Peyer's patch (tissue), 4 donors: ENCODE measurements at regions not wholly inside any gene's neighbourhood (a gene's known extent, or its start where the extent isn't known, plus 50 kb on each side); places are given as distances from the start of the nearest gene placed in this dataset.

Experiments used
- CTCF ChIP-seq, 6 experiments: fragments of 450-650 bp in 4 of 6; fragments of 200-600 bp in 2 of 6; sonication (generic) in 1 of 6; IDR thresholded peaks; one replicate each; pipeline ENCODE4 v1.5.1; 2017 to 2019; ENCODE audit warnings: antibody characterized with exemption in 6 of 6, mild to moderate bottlenecking in 3 of 6, moderate library complexity in 1 of 6
- POLR2A ChIP-seq, 2 donors: fragments of 450-650 bp; IDR thresholded peaks; one replicate each; pipeline ENCODE4 v1.5.1; 2017; ENCODE audit warnings: antibody characterized with exemption in 2 of 2, mild to moderate bottlenecking in 2 of 2, moderate library complexity in 2 of 2

- no peak for TF ChIP-seq CTCF (IDR thresholded peaks at IDR 0.05)
- TF ChIP-seq POLR2A (IDR thresholded peaks at IDR 0.05): no peak
Measured at GRCh38 chr3:14288833-14289451, 110.3 kb downstream of the LSM3 start.
